ENCODE measurements at regions not wholly inside any gene's neighbourhood (a gene's known extent, or its start where the extent isn't known, plus 50 kb on each side); places are given as distances from the start of the nearest gene placed in this dataset.

DNA sequence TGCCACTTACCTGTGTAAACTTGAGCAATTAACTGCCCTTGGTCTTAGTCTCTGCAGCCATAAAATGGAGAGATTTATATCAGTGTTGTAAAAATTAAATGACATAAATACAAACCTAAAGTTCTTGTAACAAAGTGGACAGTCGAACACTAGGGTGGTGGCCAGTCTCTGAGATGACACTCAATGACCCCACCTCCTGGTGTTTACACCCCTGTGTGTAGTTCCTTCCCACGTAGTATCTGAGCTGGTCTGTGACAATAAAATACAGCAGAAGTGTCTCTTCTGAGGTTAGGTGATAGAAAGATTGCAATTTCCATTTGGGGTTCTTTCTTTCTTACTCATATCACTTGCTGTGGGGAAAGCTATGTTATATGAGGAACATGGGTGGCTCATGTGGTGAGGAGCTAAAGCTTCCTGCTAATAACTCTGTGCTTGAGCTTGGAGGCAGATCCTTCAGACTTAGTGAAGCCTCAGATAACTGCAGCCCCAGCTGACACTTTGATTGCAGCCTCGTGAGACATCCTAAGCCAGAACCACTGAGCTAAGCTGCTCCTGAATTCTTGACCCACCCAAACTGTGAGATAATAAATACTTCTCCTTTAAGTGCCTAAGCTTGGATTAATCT, 173.4 kb upstream of the CHD1 start:
- Histone ChIP-seq H3K4me1 (ENCODE audit: control insufficient read depth, insufficient read depth, low read length) (no peaks in the 10 kb centered on the region), H3K4me3 (ENCODE audit: low read depth, low read length) (no peak overlapping the region), H3K9ac (ENCODE audit: low read depth, low read length) (no peak overlapping the region), H3K36me3 (ENCODE audit: control insufficient read depth, insufficient read depth, low read length) (no peaks in the 10 kb centered on the region), H3K27ac (ENCODE audit: low read depth, low read length) (no peak overlapping the region), H3K9me3 (ENCODE audit: control insufficient read depth, insufficient read depth, low read length) (no peaks in the 10 kb centered on the region), H3K27me3 (ENCODE audit: control insufficient read depth, insufficient read depth, low read length) (no peaks in the 10 kb centered on the region)

DNA sequence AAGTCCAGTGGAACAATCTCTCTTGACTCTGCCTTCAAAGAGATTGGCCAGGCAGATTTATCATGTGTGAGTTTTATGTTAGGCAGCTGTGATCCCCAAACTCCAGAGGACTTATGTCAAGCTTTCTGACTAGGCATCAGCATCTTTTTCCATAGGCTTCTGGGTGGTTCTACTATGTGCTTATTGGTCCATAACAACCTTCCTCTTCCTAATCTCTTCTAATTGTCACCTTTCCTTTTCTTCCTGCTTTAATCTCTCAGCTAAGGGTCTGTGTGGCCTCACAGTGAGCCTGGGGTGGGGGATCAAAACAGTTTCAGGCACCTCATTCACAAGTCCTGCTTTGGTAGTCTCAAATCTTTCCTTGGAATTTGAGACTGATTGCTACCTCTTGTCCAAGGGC, 170.9 kb upstream of the CHD1 start:
- no peaks in the 10 kb centered on the region for H3K9me3 ChIP-seq (ENCODE audit: control insufficient read depth, insufficient read depth, low read length)
- H3K36me3 ChIP-seq (ENCODE audit: control insufficient read depth, insufficient read depth, low read length) = no peaks in the 10 kb centered on the region
- no peaks in the 10 kb centered on the region for H3K4me1 ChIP-seq (ENCODE audit: control insufficient read depth, insufficient read depth, low read length)
- no peak overlapping the region for H3K9ac ChIP-seq (ENCODE audit: low read depth, low read length)
- no peak overlapping the region for H3K27ac ChIP-seq (ENCODE audit: low read depth, low read length)
- no peaks in the 10 kb centered on the region for H3K27me3 ChIP-seq (ENCODE audit: control insufficient read depth, insufficient read depth, low read length)
- no peak overlapping the region for H3K4me3 ChIP-seq (ENCODE audit: low read depth, low read length)

DNA sequence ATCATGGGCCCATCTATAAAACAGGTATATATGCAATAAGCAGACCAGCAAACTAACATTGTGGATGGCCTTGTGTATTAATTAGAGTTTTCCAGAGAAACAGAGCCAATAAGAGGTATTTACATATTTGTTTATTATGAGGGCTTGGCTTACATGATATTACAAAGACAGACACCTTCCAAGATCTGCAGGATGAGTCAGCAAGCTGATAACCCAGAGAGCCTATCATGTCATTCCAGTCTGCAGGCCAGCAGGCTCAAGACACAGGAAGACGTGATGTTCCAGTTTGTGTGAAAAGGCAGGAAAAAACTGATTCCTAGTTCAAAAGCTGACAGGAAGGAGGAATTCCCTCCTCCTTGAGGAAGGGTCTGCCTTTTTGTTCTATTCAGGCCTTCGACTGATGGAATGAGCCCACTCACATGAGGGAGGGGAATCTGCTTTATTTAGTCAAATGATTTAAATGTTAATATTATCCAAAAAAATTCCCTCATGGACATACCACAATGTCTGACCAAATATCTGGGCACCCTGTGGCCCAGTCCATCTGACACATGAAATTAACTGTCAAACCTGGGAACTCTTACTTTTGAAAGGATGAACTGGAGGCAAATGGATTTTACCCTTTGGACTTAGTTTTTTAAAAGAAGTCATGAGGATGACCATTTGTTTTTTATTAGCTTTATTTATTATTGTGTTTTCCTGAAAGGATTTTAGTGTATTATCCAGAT, 161.2 kb upstream of the CHD1 start:
- H3K36me3 ChIP-seq (ENCODE audit: control insufficient read depth, insufficient read depth, low read length) = no peaks in the 10 kb centered on the region

DNA sequence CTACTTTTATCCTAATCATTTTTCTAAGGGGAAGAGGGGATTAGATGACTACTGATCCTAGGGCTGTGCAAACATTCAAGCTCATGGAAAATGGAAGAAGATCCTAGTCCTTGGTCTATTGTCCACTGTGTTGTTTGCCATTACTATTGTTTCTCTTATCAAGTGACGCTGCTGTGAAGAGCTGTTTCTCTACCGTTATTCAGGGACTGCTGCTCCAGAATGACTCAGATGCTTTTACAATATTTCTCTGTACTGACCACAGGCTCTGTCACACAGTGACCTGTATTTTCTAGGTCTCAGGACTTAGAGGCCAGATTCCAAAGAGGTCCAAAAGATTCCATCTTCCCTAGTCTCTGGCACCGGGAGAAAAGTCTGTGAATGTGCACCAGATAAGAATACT, 159.5 kb upstream of the CHD1 start:
- no peak overlapping the region for H3K27ac ChIP-seq (ENCODE audit: low read depth, low read length)
- H3K27me3 ChIP-seq (ENCODE audit: control insufficient read depth, insufficient read depth, low read length) = no peaks in the 10 kb centered on the region
- H3K36me3 ChIP-seq (ENCODE audit: control insufficient read depth, insufficient read depth, low read length) = no peaks in the 10 kb centered on the region
- no peaks in the 10 kb centered on the region for H3K4me1 ChIP-seq (ENCODE audit: control insufficient read depth, insufficient read depth, low read length)
- H3K4me3 ChIP-seq (ENCODE audit: low read depth, low read length) = no peak overlapping the region
- H3K9me3 ChIP-seq (ENCODE audit: control insufficient read depth, insufficient read depth, low read length) = no peaks in the 10 kb centered on the region
- no peak overlapping the region for H3K9ac ChIP-seq (ENCODE audit: low read depth, low read length)

More for the DNA sequence above, 161.2 kb upstream of the CHD1 start:
- H3K4me1 ChIP-seq (ENCODE audit: control insufficient read depth, insufficient read depth, low read length) = no peaks in the 10 kb centered on the region
- H3K4me3 ChIP-seq (ENCODE audit: low read depth, low read length) = no peak overlapping the region
- no peak overlapping the region for H3K9ac ChIP-seq (ENCODE audit: low read depth, low read length)
- no peak overlapping the region for H3K27ac ChIP-seq (ENCODE audit: low read depth, low read length)
- no peaks in the 10 kb centered on the region for H3K9me3 ChIP-seq (ENCODE audit: control insufficient read depth, insufficient read depth, low read length)
- no peaks in the 10 kb centered on the region for H3K27me3 ChIP-seq (ENCODE audit: control insufficient read depth, insufficient read depth, low read length)

DNA sequence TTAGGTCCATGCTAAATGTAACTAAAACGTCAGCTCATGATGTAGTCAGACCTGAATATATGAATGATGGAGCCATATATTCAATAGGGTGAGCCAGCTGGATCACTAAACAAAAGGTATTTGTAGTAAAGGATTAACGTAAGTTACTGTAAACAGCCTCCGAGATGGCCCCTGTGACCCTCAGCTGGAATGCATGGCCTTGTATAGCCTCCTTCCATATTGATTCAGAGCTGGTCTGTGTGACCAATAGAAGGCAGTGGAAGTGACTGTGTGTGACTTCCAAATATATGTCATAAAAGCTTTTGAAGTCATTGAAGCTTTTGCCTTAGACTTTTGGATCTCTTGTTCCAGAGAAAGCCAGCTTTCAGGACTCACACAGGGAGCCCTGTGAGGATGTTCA, 154.4 kb upstream of the CHD1 start:
- Histone ChIP-seq H3K36me3 (ENCODE audit: control insufficient read depth, insufficient read depth, low read length) (no peaks in the 10 kb centered on the region), H3K4me1 (ENCODE audit: control insufficient read depth, insufficient read depth, low read length) (peaks cover 4% of the 10 kb centered on the region; the same call in 1 of the 2 replicates), H3K27ac (ENCODE audit: low read depth, low read length) (no peak overlapping the region), H3K4me3 (ENCODE audit: low read depth, low read length) (no peak overlapping the region), H3K9me3 (ENCODE audit: control insufficient read depth, insufficient read depth, low read length) (no peaks in the 10 kb centered on the region), H3K27me3 (ENCODE audit: control insufficient read depth, insufficient read depth, low read length) (no peaks in the 10 kb centered on the region), H3K9ac (ENCODE audit: low read depth, low read length) (no peak overlapping the region)

DNA sequence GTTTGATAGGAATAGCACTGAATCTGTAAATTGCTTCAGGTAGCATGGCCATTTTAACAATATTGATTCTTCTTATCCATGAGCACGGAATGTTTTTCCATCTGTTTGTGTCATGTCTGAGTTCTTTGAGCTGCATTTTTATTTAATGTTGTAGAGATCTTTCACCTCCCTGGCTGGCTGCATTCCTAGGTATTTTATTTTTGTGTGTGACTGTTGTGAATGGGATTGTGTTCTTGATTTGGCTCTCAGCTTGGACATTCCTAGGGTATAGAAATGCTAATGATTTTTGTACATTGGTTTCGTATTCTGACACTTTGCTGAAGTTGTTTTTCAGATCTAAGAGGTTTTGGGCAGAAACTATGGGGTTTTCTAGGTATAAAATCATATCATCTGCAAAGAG, 152.9 kb upstream of the CHD1 start:
- Histone ChIP-seq H3K36me3 (ENCODE audit: control insufficient read depth, insufficient read depth, low read length) (no peaks in the 10 kb centered on the region), H3K9ac (ENCODE audit: low read depth, low read length) (no peak overlapping the region), H3K9me3 (ENCODE audit: control insufficient read depth, insufficient read depth, low read length) (no peaks in the 10 kb centered on the region), H3K4me1 (ENCODE audit: control insufficient read depth, insufficient read depth, low read length) (peaks cover 4% of the 10 kb centered on the region; the same call in 1 of the 2 replicates), H3K27me3 (ENCODE audit: control insufficient read depth, insufficient read depth, low read length) (no peaks in the 10 kb centered on the region), H3K4me3 (ENCODE audit: low read depth, low read length) (no peak overlapping the region), H3K27ac (ENCODE audit: low read depth, low read length) (no peak overlapping the region)

DNA sequence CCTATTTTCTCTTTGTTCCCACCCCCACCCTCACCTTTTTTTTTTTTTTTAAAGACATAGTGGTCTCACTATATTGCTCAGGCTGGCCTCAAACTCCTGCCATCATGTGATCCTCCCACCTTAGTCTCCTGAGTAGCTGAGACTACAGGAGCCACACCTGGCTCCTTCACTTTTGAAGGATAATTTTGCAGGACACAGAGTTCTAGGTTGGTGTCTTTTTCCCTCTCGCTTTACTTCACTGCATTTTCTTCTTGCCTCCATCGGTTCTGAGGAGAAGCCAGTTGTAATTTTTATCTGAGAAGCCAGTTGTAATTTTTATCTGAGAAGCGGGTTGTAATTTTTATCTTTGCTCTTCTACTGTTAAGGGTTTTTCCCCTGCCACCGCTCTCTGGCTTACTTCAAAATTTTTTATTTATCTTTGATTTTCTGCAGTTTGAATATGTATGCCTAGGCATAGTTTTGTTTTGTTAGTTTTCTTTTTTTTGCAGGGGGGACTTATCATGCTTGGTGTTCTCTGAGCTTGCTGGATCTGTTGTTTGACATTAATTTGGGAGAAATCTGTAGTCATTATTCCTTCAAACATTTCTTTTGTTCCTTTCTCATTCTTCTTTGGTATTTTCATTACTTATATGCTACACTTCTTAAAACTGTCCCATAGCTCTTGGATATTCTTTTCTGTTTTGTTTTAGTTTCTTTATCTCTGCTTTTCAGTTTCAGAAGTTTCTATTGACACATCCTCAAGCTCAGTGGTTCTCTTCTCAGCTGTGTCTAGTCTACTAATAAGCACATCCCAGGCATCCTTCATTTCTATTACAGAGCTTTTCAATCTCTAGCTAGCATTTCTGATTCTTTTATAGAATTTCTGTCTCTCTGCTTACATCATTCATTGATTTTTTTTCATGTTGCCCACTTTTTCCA, 148.2 kb upstream of the CHD1 start:
- Histone ChIP-seq H3K36me3 (ENCODE audit: control insufficient read depth, insufficient read depth, low read length) (no peaks in the 10 kb centered on the region), H3K9ac (ENCODE audit: low read depth, low read length) (no peak overlapping the region), H3K27me3 (ENCODE audit: control insufficient read depth, insufficient read depth, low read length) (no peaks in the 10 kb centered on the region), H3K27ac (ENCODE audit: low read depth, low read length) (no peak overlapping the region), H3K4me3 (ENCODE audit: low read depth, low read length) (no peak overlapping the region), H3K4me1 (ENCODE audit: control insufficient read depth, insufficient read depth, low read length) (peaks cover 4% of the 10 kb centered on the region; the same call in 1 of the 2 replicates), H3K9me3 (ENCODE audit: control insufficient read depth, insufficient read depth, low read length) (no peaks in the 10 kb centered on the region)

DNA sequence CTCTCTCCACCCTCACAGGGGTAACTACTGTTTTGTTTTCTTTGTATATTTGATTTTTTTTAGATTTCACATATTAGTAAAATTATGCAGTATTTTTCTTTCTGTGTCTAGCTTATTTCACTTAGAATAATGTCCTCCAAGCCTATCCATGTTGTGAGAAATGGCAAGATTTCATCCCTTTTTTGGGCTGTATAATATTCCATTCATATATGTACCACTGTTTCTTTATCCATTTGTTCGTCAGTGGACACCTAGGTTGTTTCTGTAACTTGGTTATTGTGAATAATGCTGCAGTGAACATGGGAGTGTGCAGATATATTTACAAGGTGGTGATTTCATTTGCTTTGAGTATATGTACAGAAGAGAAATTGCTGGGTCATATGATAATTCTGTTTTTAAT, 144.0 kb upstream of the CHD1 start:
- Histone ChIP-seq H3K4me3 (ENCODE audit: low read depth, low read length) (no peak overlapping the region), H3K9me3 (ENCODE audit: control insufficient read depth, insufficient read depth, low read length) (no peaks in the 10 kb centered on the region), H3K9ac (ENCODE audit: low read depth, low read length) (no peak overlapping the region), H3K27me3 (ENCODE audit: control insufficient read depth, insufficient read depth, low read length) (no peaks in the 10 kb centered on the region), H3K36me3 (ENCODE audit: control insufficient read depth, insufficient read depth, low read length) (no peaks in the 10 kb centered on the region), H3K27ac (ENCODE audit: low read depth, low read length) (no peak overlapping the region), H3K4me1 (ENCODE audit: control insufficient read depth, insufficient read depth, low read length) (no peaks in the 10 kb centered on the region)

DNA sequence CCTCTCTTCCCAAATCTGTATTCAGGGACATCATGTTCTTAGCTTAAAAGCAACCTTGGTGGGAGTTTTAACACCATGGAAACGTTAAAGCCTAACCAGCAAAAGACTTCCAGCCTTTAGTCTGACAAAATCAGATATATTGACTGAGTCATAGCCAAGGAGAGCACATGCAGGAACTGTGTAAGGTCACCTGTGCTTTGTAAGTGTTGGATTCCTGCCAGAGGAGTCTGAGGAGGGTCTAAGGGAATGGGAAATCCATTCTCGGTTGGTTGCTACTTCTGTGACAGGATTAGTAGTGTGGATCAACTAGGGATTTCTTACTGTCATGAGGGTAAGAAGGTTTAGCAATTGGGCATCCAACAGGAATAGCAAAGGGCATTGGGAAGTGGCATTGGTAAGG, 142.0 kb upstream of the CHD1 start:
- H3K4me1 ChIP-seq (ENCODE audit: control insufficient read depth, insufficient read depth, low read length) = no peaks in the 10 kb centered on the region
- no peaks in the 10 kb centered on the region for H3K27me3 ChIP-seq (ENCODE audit: control insufficient read depth, insufficient read depth, low read length)
- H3K36me3 ChIP-seq (ENCODE audit: control insufficient read depth, insufficient read depth, low read length) = no peaks in the 10 kb centered on the region
- H3K9ac ChIP-seq (ENCODE audit: low read depth, low read length) = no peak overlapping the region
- H3K9me3 ChIP-seq (ENCODE audit: control insufficient read depth, insufficient read depth, low read length) = no peaks in the 10 kb centered on the region
- H3K27ac ChIP-seq (ENCODE audit: low read depth, low read length) = no peak overlapping the region
- H3K4me3 ChIP-seq (ENCODE audit: low read depth, low read length) = no peak overlapping the region

DNA sequence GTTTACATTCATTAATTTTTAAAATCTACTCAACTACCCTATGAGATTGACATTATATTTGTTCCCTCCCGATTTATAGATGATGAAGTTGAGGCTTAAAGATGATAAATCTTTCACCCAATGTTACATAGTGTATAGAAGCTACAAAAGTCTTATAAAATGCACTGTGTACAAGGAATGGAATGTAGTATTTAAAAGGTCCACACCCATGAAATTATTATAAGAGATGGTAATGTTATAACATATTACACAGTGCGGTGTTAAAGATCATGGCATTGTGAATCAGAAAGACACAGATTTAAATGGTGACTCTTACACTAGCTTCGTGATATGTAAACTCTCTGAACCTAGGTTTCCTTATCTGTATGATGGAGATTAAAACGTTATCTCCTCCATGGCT, 141.6 kb upstream of the CHD1 start:
- Histone ChIP-seq H3K4me3 (ENCODE audit: low read depth, low read length) (no peak overlapping the region), H3K27ac (ENCODE audit: low read depth, low read length) (no peak overlapping the region)

More for the DNA sequence above, 141.6 kb upstream of the CHD1 start:
- Histone ChIP-seq H3K36me3 (ENCODE audit: control insufficient read depth, insufficient read depth, low read length) (no peaks in the 10 kb centered on the region), H3K9ac (ENCODE audit: low read depth, low read length) (no peak overlapping the region), H3K4me1 (ENCODE audit: control insufficient read depth, insufficient read depth, low read length) (no peaks in the 10 kb centered on the region), H3K9me3 (ENCODE audit: control insufficient read depth, insufficient read depth, low read length) (no peaks in the 10 kb centered on the region), H3K27me3 (ENCODE audit: control insufficient read depth, insufficient read depth, low read length) (no peaks in the 10 kb centered on the region)

Data from HUES48 (cell line).